BJ (cell line): ENCODE measurements at regions not wholly inside any gene's neighbourhood (a gene's known extent, or its start where the extent isn't known, plus 50 kb on each side); places are given as distances from the start of the nearest gene placed in this dataset.
"Not testable (repeated sequence)": the region's sequence is repeated elsewhere in the genome, so short reads cannot be mapped to it uniquely, and the experiment has no call there.

Experiments used
- CTCF ChIA-PET: fragments of 350-600 bp; formaldehyde crosslinking; extraction: SDS; loops from one replicate; lab custom pipeline; 2021; ENCODE audit warnings: antibody characterized with exemption, inconsistent platforms; lab: Yijun Ruan, JAX
- POLR2A ChIA-PET: fragments of 300-600 bp; sonication (Branson Sonifier 250); formaldehyde crosslinking; extraction: SDS; loops from one replicate; lab custom pipeline; 2021; ENCODE audit warnings: antibody characterized with exemption; lab: Charles Lee
- DNase-seq: peaks from one replicate; pipeline ENCODE4 v3.0.0-alpha.2; 2011; ENCODE audit warnings: low read depth
- H3K27me3 ChIP-seq: 2 replicates; pipeline ENCODE4 v1.6.0; 2011; ENCODE audit warnings: low read length; ENCODE audit not compliant: control insufficient read depth, insufficient read depth
- H3K36me3 ChIP-seq: 2 replicates; pipeline ENCODE4 v1.5.1; 2011; ENCODE audit warnings: low read length; ENCODE audit not compliant: control insufficient read depth, insufficient read depth
- H3K4me3 ChIP-seq: 2 replicates; pipeline ENCODE4 v1.5.1; 2011; ENCODE audit warnings: low read depth, mild to moderate bottlenecking, control low read depth, low read length
- TF ChIP-seq, protein P1 (sequence below): IDR thresholded peaks from 2 replicates; pipeline ENCODE4 v1.5.1; 2011; ENCODE audit warnings: low read depth, mild to moderate bottlenecking, control low read depth, inconsistent platforms, low read length, moderate library complexity; ENCODE audit not compliant: insufficient read depth

DNA sequence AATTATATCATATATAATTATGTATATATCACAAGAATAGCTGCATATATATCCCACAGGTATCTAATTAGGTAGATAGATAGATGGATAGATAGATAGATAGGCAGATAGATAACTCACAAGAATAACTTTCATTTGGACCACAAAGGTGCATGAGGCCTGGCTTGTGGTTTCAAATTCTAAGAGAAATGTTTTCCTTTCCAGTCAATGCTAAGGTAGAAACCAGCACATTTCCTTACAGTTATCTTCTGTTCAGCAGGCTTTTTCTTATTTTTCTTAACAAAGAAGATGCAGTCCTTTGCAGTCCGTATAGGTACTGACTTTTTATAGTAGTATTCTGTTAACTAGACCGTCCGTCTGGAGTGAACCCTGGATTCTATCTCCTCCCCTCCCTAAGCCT is 152.9 kb upstream of the ANKFN1 start:
- POLR2A ChIA-PET, result no interaction called here
- Histone ChIP-seq H3K4me3 (no peak overlapping the region), H3K36me3 (no peaks in the 10 kb centered on the region), H3K27me3 (no peaks in the 10 kb centered on the region)
- CTCF ChIA-PET, result no interaction called here
- TF ChIP-seq, protein P1, sequence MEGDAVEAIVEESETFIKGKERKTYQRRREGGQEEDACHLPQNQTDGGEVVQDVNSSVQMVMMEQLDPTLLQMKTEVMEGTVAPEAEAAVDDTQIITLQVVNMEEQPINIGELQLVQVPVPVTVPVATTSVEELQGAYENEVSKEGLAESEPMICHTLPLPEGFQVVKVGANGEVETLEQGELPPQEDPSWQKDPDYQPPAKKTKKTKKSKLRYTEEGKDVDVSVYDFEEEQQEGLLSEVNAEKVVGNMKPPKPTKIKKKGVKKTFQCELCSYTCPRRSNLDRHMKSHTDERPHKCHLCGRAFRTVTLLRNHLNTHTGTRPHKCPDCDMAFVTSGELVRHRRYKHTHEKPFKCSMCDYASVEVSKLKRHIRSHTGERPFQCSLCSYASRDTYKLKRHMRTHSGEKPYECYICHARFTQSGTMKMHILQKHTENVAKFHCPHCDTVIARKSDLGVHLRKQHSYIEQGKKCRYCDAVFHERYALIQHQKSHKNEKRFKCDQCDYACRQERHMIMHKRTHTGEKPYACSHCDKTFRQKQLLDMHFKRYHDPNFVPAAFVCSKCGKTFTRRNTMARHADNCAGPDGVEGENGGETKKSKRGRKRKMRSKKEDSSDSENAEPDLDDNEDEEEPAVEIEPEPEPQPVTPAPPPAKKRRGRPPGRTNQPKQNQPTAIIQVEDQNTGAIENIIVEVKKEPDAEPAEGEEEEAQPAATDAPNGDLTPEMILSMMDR, result no peak
- DNase-seq, result no peak

DNA sequence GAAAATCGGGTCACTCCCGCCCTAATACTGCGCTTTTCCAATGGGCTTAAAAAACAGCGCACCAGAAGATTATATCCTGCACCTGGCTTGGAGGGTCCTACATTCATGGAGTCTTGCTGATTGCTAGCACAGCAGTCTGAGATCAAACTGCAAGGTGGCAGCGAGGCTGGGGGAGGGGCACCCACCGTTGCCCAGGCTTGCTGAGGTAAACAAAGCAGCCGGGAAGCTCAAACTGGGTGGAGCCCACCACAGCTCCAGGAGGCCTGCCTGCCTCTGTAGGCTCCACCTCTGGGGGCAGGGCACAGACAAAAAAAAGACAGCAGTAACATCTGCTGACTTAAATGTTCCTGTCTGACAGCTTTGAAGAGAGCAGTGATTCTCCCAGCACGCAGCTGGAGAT is 150.6 kb upstream of the ANKFN1 start:
- H3K4me3 ChIP-seq, DNase-seq, H3K27me3 ChIP-seq, POLR2A ChIA-PET, H3K36me3 ChIP-seq: not testable (repeated sequence)
- CTCF ChIA-PET, result interaction anchor here (0.6 kb wide), 1 partner anchor 31 kb away, joined by 3 read pairs; no protein-coding TSS in a partner anchor

DNA sequence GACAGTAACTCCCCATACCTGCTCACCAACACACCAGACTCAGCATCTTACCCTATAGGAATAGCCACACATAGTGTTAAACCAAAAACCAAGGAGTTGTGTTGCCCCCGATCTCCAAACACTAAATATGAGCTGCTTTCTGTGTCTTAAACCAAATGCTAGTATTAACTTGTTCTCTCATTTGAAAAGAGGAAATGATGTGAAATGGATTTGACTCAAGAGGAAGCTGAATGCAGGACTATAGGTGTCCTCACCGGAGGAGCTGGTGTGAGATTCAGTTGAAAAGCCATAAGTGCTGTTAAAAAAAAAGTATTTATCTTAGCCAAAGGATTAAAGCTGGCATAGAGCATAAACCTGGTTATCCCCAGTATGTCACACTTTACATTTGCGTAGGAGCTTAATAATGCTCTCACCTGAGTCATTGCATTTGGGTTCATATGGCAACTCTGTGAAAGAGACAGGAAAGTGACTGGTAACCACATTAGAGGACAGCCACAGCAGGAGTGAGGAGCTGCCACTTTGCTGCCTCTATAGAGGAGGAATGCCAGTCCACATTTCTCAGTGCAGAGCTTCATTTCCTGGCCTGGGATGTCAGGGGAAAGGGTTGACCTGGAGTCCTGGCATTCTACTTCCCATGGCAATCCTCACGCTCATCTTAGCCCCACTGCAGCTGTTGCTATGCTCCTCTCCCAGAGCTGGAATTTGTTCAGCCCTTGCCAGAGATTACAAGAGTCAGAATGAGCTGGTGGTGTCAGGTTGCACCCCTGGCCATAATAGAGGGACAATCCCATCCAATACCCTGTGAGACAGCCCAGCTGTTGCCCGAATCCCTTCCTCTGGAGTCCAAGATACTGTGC is 143.3 kb upstream of the ANKFN1 start:
- no peak for DNase-seq
- Histone ChIP-seq H3K36me3 (no peaks in the 10 kb centered on the region), H3K4me3 (no peak overlapping the region), H3K27me3 (no peaks in the 10 kb centered on the region)
- CTCF ChIA-PET, result interaction anchor here (0.6 to 0.7 kb wide), 2 partner anchors 24 to 630 kb away, joined by 3 read pairs; no protein-coding TSS in a partner anchor
- POLR2A ChIA-PET, result no interaction called here
- TF ChIP-seq, protein P1, result no peak

DNA sequence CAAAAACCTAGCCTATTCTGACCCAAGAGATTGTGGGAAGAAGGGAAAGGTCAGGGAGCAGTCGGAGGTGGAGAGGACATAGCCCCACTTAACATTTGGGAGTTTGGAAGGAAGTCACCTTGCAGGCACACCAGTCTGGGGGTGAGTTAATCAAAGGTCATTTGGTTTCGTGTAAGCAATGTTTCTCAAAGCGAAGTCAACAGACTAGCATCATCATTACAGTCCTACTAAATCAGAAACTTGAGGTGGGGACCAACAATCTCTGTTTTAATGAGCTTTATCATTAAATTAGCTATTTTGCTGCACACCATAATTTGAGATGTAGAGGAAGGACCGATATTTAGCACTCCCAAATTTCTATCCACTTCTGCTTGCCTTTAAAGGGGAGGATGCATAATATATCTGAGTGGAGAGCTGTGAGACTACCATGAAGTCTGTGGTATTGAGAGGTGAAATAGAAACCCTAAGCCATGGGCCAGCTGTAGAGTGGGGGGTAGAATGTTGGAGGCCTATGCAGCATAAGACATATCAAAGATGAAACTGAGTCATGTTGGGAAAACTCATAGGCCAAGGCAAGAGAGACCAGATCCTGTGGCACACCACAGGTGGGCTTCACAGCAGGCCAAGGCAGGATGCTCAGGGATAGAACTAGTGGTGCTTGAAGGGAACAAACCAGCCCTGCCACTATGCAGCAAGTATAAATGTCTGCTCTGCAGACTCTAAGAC is 141.7 kb upstream of the ANKFN1 start:
- Histone ChIP-seq H3K4me3 (no peak overlapping the region), H3K36me3 (no peaks in the 10 kb centered on the region), H3K27me3 (no peaks in the 10 kb centered on the region)
- TF ChIP-seq, protein P1, result no peak
- DNase-seq, result no peak
- ChIA-PET CTCF (no interaction called here), POLR2A (interaction anchor here (0.6 kb wide), 1 partner anchor 35 kb away, joined by 4 read pairs; no protein-coding TSS in a partner anchor)

DNA sequence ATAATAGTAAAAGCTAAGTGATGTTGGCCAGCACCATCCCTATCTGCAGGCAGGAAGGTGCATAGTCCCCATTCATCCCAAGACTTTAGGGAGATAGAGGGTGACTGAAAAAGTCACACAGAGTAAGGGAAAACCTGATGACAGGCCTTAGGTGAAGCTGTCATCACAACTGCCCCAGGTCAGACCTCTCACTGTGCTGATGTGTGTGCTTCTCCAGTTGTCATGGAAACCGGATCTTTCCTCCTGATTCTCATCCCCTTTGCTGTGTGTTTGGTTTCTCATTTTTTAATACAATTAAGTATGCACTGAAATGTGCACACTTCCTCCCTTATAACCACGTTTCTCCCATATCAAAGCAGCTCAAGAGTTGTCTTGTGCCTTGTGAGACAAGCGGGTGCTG is 135.1 kb upstream of the ANKFN1 start:
- no peak for DNase-seq
- POLR2A ChIA-PET, result no interaction called here
- Histone ChIP-seq H3K4me3 (no peak overlapping the region), H3K27me3 (no peaks in the 10 kb centered on the region), H3K36me3 (no peaks in the 10 kb centered on the region)
- CTCF ChIA-PET, result no interaction called here
- TF ChIP-seq, protein P1, result no peak
